BE2C (cell line): ENCODE measurements at regions not wholly inside any gene's neighbourhood (a gene's known extent, or its start where the extent isn't known, plus 50 kb on each side); places are given as distances from the start of the nearest gene placed in this dataset.

Experiments
- DNase-seq: peaks from one replicate; pipeline ENCODE4 v3.0.0-alpha.2; 2020
- H3K27me3 ChIP-seq: fragments of 250-450 bp; sonication (Bioruptor Pico); 2 replicates; pipeline ENCODE4 v1.5.1; 2020; ENCODE audit warnings: mild to moderate bottlenecking
- H3K36me3 ChIP-seq: fragments of 250-450 bp; sonication (Bioruptor Pico); 2 replicates; pipeline ENCODE4 v1.5.1; 2020; ENCODE audit warnings: mild to moderate bottlenecking
- H3K4me1 ChIP-seq: fragments of 250-450 bp; sonication (Bioruptor Pico); 2 replicates; pipeline ENCODE4 v1.5.1; 2020
- H3K4me3 ChIP-seq: 2 replicates; pipeline ENCODE4 v1.5.1; 2011; ENCODE audit warnings: low read depth, low read length
- H3K9me3 ChIP-seq: fragments of 250-450 bp; sonication (Bioruptor Pico); 2 replicates; pipeline ENCODE4 v1.5.1; 2020
- CTCF ChIP-seq: IDR thresholded peaks from 2 replicates; pipeline ENCODE4 v1.5.1; 2012; ENCODE audit warnings: mild to moderate bottlenecking, low read depth, low read length

DNA sequence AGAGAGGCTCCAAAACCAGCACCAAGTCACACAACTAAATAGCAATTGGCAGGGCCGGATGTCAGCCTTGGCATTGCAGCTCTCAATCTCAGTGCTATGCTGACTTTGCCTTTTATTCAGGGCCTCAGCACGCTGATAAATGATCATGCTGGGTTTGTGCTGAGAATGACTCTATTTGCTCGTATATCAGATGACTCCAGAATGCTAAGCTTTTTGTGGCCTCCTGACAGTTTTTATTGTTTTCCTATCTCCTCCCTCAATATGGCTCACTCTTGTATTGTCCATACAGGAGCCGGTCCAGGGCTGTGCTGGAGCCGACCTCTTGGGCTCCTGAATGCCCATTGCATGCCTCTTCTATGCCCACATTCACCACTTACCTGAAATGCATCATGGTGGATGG, 211.0 kb downstream of the EFNB2 start:
- TF ChIP-seq CTCF: no peak
- no peaks in the 10 kb centered on the region for H3K36me3 ChIP-seq

DNA sequence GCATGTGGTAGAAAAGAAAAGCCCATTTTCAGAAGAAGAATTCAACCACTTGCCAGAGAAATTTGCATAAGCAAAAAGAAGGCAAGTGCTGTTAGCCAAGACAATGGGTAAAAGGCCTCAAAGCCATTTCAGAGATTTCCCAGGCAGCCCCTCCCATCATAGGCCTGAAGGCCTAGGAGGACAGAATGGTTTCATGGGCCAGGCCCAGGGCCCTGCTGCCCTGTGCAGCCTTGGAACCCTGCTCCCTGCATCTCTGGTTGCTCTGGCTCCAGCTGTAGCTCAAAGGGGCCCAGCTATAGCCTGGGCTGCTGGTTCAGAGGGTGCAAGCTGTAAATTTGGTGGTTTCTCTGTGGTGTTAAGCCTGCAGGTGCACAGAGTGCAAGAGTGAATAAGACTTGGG, 212.8 kb downstream of the EFNB2 start:
- no peak for TF ChIP-seq CTCF
- Histone ChIP-seq H3K27me3 (no peaks in the 10 kb centered on the region), H3K4me3 (no peak overlapping the region), H3K36me3 (no peaks in the 10 kb centered on the region), H3K4me1 (no peaks in the 10 kb centered on the region), H3K9me3 (no peaks in the 10 kb centered on the region; the same call in 1 of the 2 replicates)
- no peak for DNase-seq

More for the DNA sequence above, 211.0 kb downstream of the EFNB2 start:
- H3K27me3 ChIP-seq: no peaks in the 10 kb centered on the region
- no peaks in the 10 kb centered on the region; the same call in 1 of the 2 replicates for H3K9me3 ChIP-seq
- no peaks in the 10 kb centered on the region for H3K4me1 ChIP-seq
- no peak overlapping the region for H3K4me3 ChIP-seq
- no peak for DNase-seq

DNA sequence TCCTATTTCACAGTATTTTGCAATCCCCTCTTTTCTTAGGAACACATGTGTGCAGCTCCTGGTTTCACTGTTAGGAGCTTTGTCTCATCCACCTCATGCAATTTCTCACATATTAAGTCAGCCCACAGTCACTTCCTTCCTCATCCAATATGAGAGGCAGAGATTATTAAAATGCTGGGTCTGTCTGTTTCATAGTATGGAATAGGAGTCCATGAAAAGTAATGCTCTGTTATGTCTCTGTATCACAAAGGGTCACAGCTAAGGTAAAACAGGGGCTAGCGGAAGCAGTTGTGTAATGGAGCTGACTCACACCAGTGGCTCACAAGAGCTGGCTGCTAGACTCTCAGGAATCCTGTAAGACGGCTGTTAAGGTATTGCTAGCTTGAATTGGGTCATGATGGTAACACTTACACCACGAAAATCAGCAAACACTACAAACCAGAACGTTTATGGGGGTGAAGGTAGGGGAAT, 216.5 kb downstream of the EFNB2 start:
- H3K36me3 ChIP-seq: no peaks in the 10 kb centered on the region
- no peaks in the 10 kb centered on the region; the same call in 1 of the 2 replicates for H3K9me3 ChIP-seq
- no peak for DNase-seq
- H3K4me1 ChIP-seq: no peaks in the 10 kb centered on the region
- H3K27me3 ChIP-seq: no peaks in the 10 kb centered on the region
- no peak for TF ChIP-seq CTCF
- no peak overlapping the region for H3K4me3 ChIP-seq

DNA sequence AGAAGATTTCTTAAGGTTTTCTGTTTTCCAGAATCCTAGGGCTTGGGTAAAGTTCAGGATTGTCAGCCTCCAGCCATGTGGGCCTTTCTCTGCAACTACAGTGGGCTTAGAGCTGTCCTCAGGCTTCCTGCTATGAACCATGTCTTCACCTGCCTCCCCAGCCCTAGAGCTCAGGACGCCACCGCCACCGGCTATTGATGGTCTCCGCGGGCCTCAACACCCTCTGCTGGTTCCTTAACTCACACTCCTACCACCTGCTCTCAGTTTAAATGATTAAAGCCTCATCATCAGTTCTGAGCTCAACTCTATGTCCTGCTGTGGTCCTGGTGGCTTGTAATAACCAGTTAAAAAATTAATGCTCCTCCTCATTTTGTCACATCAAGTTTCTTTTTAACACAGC, 221.0 kb downstream of the EFNB2 start:
- Histone ChIP-seq H3K27me3 (no peaks in the 10 kb centered on the region), H3K9me3 (no peaks in the 10 kb centered on the region), H3K4me1 (no peaks in the 10 kb centered on the region), H3K36me3 (no peaks in the 10 kb centered on the region), H3K4me3 (no peak overlapping the region)
- DNase-seq: no peak
- TF ChIP-seq CTCF: no peak

DNA sequence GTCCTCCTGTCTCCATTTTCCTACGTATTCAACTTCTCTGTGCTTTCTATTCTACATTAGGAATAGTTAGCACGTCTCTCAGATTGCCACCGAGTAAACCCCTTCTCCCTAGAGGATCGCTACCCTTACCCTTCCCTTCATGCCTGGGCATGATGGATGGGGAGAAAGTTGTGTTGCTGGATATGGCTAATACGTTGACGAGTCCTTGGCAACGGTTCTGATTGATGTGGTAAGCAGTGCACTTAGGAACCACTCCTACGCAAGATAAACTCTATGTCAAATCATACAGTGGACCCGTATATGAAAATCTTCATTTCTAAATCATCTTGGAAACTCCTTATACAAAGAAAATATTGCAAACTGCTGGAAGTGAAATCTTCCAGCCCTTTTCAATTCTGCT, 224.5 kb downstream of the EFNB2 start:
- Histone ChIP-seq H3K27me3 (no peaks in the 10 kb centered on the region), H3K4me1 (no peaks in the 10 kb centered on the region), H3K9me3 (no peaks in the 10 kb centered on the region), H3K4me3 (no peak overlapping the region), H3K36me3 (no peaks in the 10 kb centered on the region)
- TF ChIP-seq CTCF: no peak
- DNase-seq: no peak

- Histone ChIP-seq H3K36me3 (no peaks in the 10 kb centered on the region), H3K27me3 (no peaks in the 10 kb centered on the region), H3K4me1 (no peaks in the 10 kb centered on the region), H3K4me3 (no peak overlapping the region), H3K9me3 (no peaks in the 10 kb centered on the region)
- TF ChIP-seq CTCF: no peak
- no peak for DNase-seq
Measured at GRCh38 chr13:106310291-106310865, 225.1 kb downstream of the EFNB2 start.
